SK-N-SH treated with all-trans-retinoic acid at 6 μM for 48 hours (cell line): ENCODE measurements at regions not wholly inside any gene's neighbourhood (a gene's known extent, or its start where the extent isn't known, plus 50 kb on each side); places are given as distances from the start of the nearest gene placed in this dataset.

Experiments used
- ATAC-seq: fragments of 200-7000 bp; cut with Tn5 transposase; 3 replicates; pipeline ENCODE4 v1.9.1; 2020; ENCODE audit warnings: mild to moderate bottlenecking, moderate library complexity
- BACH2 ChIP-seq: fragments of 250-450 bp; sonication (Bioruptor Pico); IDR thresholded peaks from 2 replicates; pipeline ENCODE4 v1.9.0; 2021; ENCODE audit warnings: mild to moderate bottlenecking, borderline replicate concordance
- CSDC2 ChIP-seq: fragments of 250-450 bp; sonication (Bioruptor Pico); IDR thresholded peaks from 2 replicates; pipeline ENCODE4 v1.5.0; 2020; ENCODE audit warnings: mild to moderate bottlenecking, moderate library complexity
- ESRRG ChIP-seq: fragments of 250-450 bp; sonication (Bioruptor Pico); IDR thresholded peaks from 2 replicates; pipeline ENCODE4 v1.6.1; 2021; ENCODE audit warnings: mild to moderate bottlenecking
- GLIS3 ChIP-seq: fragments of 250-450 bp; sonication (Bioruptor Pico); IDR thresholded peaks from 2 replicates; pipeline ENCODE4 v1.5.0; 2020; ENCODE audit warnings: mild to moderate bottlenecking, moderate library complexity
- ISL1 ChIP-seq: fragments of 250-450 bp; sonication (Bioruptor Pico); IDR thresholded peaks from 2 replicates; pipeline ENCODE4 v2.1.2; 2022; ENCODE audit warnings: mild to moderate bottlenecking, moderate library complexity
- OSR1 ChIP-seq: fragments of 250-450 bp; sonication (Bioruptor Pico); IDR thresholded peaks from 2 replicates; pipeline ENCODE4 v1.8.0; 2022; ENCODE audit warnings: moderate library complexity, mild to moderate bottlenecking, inconsistent platforms
- POU6F1 ChIP-seq: fragments of 250-450 bp; sonication (Bioruptor Pico); IDR thresholded peaks from 2 replicates; pipeline ENCODE4 v1.8.0; 2021; ENCODE audit warnings: low read depth, mild to moderate bottlenecking, moderate library complexity, borderline replicate concordance
- PPARA ChIP-seq: fragments of 250-450 bp; sonication (Bioruptor Pico); IDR thresholded peaks from 2 replicates; pipeline ENCODE4 v1.5.0; 2020; ENCODE audit warnings: mild to moderate bottlenecking, borderline replicate concordance
- SNAI2 ChIP-seq: fragments of 250-450 bp; sonication (Bioruptor Pico); IDR thresholded peaks from 2 replicates; pipeline ENCODE4 v1.5.0; 2020; ENCODE audit warnings: mild to moderate bottlenecking, moderate library complexity
- TCF4 ChIP-seq: fragments of 250-450 bp; sonication (Bioruptor Pico); IDR thresholded peaks from 2 replicates; pipeline ENCODE4 v1.8.0; 2021; ENCODE audit warnings: mild to moderate bottlenecking, moderate library complexity, borderline replicate concordance
- TOX ChIP-seq: fragments of 250-450 bp; sonication (Bioruptor Pico); IDR thresholded peaks from 2 replicates; pipeline ENCODE4 v1.8.0; 2021; ENCODE audit warnings: mild to moderate bottlenecking, moderate library complexity, borderline replicate concordance
- TSHZ2 ChIP-seq: fragments of 250-450 bp; sonication (Bioruptor Pico); IDR thresholded peaks from 2 replicates; pipeline ENCODE4 v1.5.0; 2020; ENCODE audit warnings: mild to moderate bottlenecking, moderate library complexity
- ZC3H10 ChIP-seq: fragments of 250-450 bp; sonication (Bioruptor Pico); IDR thresholded peaks from 2 replicates; pipeline ENCODE4 v1.5.1; 2021; ENCODE audit warnings: mild to moderate bottlenecking, moderate library complexity
- ZFP3 ChIP-seq: fragments of 250-450 bp; sonication (Bioruptor Pico); IDR thresholded peaks from 2 replicates; pipeline ENCODE4 v1.5.0; 2020; ENCODE audit warnings: mild to moderate bottlenecking, moderate library complexity
- ZFP30 ChIP-seq: fragments of 450-650 bp; formaldehyde crosslinking; IDR thresholded peaks from 2 replicates; pipeline ENCODE4 v1.5.0; 2022; ENCODE audit warnings: mild to moderate bottlenecking, moderate library complexity
- ZNF565 ChIP-seq: fragments of 450-650 bp; formaldehyde crosslinking; conservative IDR thresholded peaks from 2 replicates; pipeline ENCODE4 v1.5.0; 2020; ENCODE audit warnings: low read depth, mild to moderate bottlenecking, moderate library complexity
- ZNF8 ChIP-seq: fragments of 450-650 bp; formaldehyde crosslinking; IDR thresholded peaks from 2 replicates; pipeline ENCODE4 v1.5.0; 2020; ENCODE audit warnings: mild to moderate bottlenecking, moderate library complexity
- TF ChIP-seq, protein P1 (sequence below): fragments of 250-450 bp; sonication (Bioruptor Pico); IDR thresholded peaks from 2 replicates; pipeline ENCODE4 v1.8.0; 2020; ENCODE audit warnings: mild to moderate bottlenecking, moderate library complexity, borderline replicate concordance
- TF ChIP-seq, protein P2 (sequence below): fragments of 250-450 bp; sonication (Bioruptor Pico); IDR thresholded peaks from 2 replicates; pipeline ENCODE4 v1.5.1; 2021; ENCODE audit warnings: mild to moderate bottlenecking, moderate library complexity

- TF ChIP-seq POU6F1 (CRISPR knock-in tag) = no peak
- TF ChIP-seq TCF4 (CRISPR knock-in tag) = no peak
- TF ChIP-seq OSR1 (CRISPR knock-in tag) = no peak
- TF ChIP-seq ISL1 (CRISPR knock-in tag) = no peak
- TF ChIP-seq ESRRG (CRISPR knock-in tag) = no peak
- TF ChIP-seq ZNF565 = no peak
- TF ChIP-seq BACH2 (CRISPR knock-in tag) = no peak
- no peak for TF ChIP-seq PPARA (CRISPR knock-in tag)
- TF ChIP-seq TOX (CRISPR knock-in tag) = no peak
- TF ChIP-seq, protein P1, sequence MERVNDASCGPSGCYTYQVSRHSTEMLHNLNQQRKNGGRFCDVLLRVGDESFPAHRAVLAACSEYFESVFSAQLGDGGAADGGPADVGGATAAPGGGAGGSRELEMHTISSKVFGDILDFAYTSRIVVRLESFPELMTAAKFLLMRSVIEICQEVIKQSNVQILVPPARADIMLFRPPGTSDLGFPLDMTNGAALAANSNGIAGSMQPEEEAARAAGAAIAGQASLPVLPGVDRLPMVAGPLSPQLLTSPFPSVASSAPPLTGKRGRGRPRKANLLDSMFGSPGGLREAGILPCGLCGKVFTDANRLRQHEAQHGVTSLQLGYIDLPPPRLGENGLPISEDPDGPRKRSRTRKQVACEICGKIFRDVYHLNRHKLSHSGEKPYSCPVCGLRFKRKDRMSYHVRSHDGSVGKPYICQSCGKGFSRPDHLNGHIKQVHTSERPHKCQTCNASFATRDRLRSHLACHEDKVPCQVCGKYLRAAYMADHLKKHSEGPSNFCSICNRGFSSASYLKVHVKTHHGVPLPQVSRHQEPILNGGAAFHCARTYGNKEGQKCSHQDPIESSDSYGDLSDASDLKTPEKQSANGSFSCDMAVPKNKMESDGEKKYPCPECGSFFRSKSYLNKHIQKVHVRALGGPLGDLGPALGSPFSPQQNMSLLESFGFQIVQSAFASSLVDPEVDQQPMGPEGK (CRISPR knock-in tag) = no peak
- ATAC-seq = no peak
Observed at GRCh38 chr17:73899839-73900238, 255.6 kb upstream of the SDK2 start.

DNA sequence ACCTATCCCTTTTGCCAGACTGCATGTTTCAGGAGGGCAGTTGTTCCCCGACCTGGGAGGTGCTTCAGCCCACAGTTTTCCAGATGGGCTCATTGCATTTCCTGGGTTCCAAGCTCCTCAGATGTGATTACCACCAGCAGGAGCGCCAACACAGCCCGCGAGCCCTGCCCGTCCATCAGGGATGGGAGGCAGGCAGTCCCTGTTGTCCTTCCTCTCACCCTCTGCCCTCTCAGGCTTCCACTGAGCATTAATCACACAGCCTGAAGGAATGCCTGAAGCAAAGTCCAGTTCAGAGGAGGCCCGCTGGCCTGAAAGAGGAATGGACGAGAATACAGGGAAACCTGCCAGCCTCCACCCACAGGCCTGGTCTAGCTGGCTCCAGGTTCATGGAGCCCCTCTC lies 256.3 kb upstream of the SDK2 start:
- no peak for TF ChIP-seq CSDC2
- no peak for ATAC-seq

DNA sequence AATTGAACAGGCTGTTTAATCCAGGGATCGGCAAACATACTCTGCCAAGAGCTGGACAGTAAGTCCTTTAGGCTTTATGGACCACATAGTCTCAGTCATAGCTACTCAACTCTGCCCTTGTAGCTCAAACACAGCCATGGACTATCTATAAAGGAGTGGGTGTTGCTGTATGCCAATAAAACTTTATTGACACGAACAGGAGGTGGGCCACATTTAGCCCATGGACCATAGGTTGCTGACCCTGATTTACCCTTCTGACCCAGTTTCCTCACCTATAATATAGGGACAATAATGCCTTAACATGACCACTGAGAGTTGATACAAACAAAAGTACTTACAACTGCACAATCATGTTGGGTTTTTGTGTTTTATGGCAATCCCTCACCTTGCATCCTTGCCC lies 257.0 kb upstream of the SDK2 start:
- TF ChIP-seq, protein P1 (CRISPR knock-in tag) = no peak
- no peak for TF ChIP-seq GLIS3 (CRISPR knock-in tag)
- TF ChIP-seq ZNF8 = no peak
- no peak for TF ChIP-seq ESRRG (CRISPR knock-in tag)
- TF ChIP-seq, all 23 proteins: peak for 0
- ATAC-seq = no peak

DNA sequence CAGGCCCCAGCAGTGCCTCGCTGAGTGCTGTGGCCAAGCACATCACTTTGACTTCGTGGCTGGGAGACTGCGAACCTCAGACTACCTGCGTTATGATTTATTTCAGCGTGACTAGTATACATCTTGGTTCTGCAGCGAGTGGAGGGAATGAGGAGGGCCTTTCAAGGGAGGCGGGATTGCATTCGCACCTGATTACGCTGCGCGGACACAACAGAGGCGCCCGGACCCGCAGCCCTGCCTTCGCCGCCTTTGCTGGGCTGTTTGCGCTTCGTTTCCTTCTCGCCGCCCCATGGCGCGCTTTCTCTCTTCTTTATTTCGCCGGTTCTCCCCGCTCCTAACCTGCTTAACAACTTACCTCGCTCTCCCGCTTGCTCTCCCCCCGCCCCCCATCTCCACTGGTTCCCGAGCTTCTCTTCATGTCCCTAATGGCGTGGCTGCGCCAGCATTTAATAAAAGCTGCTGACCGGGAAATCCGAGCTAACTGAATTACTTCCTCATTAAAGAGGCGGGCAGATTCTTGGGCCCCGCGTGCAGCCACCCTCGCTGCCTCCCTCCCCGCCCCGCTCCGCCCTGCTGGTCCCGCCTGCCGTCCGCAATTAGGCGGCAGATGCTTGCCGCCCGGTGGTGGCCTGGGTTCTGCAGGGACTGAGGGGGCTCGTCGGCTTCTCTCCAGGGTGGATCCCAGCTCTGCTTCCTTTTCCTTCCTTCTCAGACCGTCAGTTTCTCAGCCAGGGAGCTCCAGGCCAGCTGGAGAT lies 257.6 kb upstream of the SDK2 start:
- TF ChIP-seq ZFP3 (no peak), TSHZ2 (CRISPR knock-in tag) (no peak), OSR1 (CRISPR knock-in tag) (no peak)

DNA sequence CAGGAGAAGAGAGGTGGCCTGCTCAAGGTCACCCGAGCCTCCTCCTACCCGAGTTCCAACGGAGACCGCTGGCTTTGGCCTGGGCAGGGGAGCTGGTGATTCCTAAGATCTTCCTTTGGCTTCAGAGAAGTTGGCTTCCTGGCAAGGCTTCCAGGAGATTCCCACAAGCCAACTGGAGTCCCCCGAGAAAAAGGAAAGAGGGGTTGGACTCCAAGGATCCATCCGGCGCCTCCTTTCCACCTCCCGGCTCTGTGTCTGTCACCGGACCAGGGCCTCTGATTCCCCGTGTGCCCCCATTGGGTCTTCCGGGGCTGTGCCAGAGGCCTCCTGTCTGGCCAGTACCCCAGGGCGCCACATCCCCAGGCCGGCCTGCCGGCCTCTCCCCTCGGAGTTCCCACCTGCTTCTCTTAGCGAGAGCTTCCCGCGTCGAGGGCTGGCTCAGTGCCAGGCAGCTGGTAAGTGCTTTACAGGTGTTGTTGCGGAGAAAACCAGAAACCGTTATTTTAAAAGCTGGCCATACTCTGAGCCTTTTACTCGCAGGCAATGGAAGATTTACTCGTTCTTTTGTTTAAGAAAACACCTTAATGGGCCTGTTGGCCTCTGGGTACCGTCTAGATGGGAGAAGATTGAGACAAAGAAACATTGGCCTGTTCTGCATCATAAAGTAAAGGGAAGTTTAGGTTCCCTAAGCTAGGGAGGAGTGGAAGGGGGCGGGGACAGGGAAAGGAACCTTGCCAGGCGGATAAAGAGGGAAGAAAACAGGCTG lies 258.4 kb upstream of the SDK2 start:
- ATAC-seq = no peak
- no peak for TF ChIP-seq ZFP30 (CRISPR knock-in tag)
- TF ChIP-seq ZC3H10 (CRISPR knock-in tag) = no peak
- TF ChIP-seq ZNF8 = no peak
- TF ChIP-seq POU6F1 (CRISPR knock-in tag) = no peak
- TF ChIP-seq BACH2 (CRISPR knock-in tag) = no peak
- no peak for TF ChIP-seq OSR1 (CRISPR knock-in tag)
- TF ChIP-seq, protein P2, sequence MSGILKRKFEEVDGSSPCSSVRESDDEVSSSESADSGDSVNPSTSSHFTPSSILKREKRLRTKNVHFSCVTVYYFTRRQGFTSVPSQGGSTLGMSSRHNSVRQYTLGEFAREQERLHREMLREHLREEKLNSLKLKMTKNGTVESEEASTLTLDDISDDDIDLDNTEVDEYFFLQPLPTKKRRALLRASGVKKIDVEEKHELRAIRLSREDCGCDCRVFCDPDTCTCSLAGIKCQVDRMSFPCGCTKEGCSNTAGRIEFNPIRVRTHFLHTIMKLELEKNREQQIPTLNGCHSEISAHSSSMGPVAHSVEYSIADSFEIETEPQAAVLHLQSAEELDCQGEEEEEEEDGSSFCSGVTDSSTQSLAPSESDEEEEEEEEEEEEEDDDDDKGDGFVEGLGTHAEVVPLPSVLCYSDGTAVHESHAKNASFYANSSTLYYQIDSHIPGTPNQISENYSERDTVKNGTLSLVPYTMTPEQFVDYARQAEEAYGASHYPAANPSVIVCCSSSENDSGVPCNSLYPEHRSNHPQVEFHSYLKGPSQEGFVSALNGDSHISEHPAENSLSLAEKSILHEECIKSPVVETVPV (CRISPR knock-in tag) = no peak
- no peak for TF ChIP-seq ESRRG (CRISPR knock-in tag)
- no peak for TF ChIP-seq SNAI2 (CRISPR knock-in tag)
- TF ChIP-seq GLIS3 (CRISPR knock-in tag) = no peak
- no peak for TF ChIP-seq PPARA (CRISPR knock-in tag)
- TF ChIP-seq, protein P1 (CRISPR knock-in tag) = no peak

More for the DNA sequence above, 257.6 kb upstream of the SDK2 start:
- ATAC-seq = no peak
